ENCODE measurements at regions not wholly inside any gene's neighbourhood (a gene's known extent, or its start where the extent isn't known, plus 50 kb on each side); places are given as distances from the start of the nearest gene placed in this dataset.

DNA sequence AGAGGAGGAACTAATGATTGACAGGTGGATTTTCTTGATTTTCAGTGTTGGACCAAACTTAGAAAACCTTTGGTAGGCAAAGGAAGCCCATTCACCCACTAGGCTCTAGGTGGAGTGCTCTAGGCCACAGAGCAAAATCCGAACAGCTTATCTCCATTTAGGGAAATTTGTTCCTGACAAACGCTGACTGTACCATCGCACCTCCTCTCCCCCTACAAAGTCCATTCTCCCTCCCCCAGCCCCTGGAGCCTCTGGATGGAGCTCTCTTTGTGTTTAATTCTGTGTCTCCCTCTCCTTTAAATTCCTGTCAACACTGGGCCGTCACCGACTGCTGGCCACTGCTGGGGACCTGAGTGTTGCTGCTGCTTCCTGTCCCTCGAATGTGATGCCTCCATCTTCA is 350.1 kb upstream of the IRX2 start:
- BruUV-seq (replicated peaks), result no TSS peak
- Histone ChIP-seq H3K79me2 (ENCODE audit: control insufficient read depth, insufficient read depth, low read length) (no peaks in the 10 kb centered on the region), H3K27ac (ENCODE audit: control insufficient read depth, insufficient read depth) (no peak overlapping the region), H3K36me3 (ENCODE audit: control insufficient read depth in 2 of 2, insufficient read depth in 2 of 2, low read length in 1 of 2) (no peaks in the 10 kb centered on the region), H4K20me1 (ENCODE audit: control insufficient read depth, insufficient read depth) (no peaks in the 10 kb centered on the region), H3K9ac (ENCODE audit: control insufficient read depth, insufficient read depth, low read length) (no peak overlapping the region), H3K4me2 (ENCODE audit: control insufficient read depth, insufficient read depth) (no peak overlapping the region), H3K4me3 (no peak overlapping the region), H3K4me1 (ENCODE audit: control insufficient read depth, insufficient read depth, low read length) (no peaks in the 10 kb centered on the region), H2AFZ (ENCODE audit: control insufficient read depth, low read depth, low read length) (no peak overlapping the region), H3K27me3 (replicated peaks in 1 of 2; ENCODE audit: control insufficient read depth in 2 of 2, insufficient read depth in 2 of 2, low read length in 1 of 2) (no peaks in the 10 kb centered on the region), H3K9me3 (replicated peaks; ENCODE audit: control insufficient read depth, insufficient read depth, low read length) (no peaks in the 10 kb centered on the region; the same call in 2 of the 3 replicates)
- no peak for DNase-seq (ENCODE audit: low read depth, low spot score)
- CTCF ChIA-PET, result no interaction called here
- intact Hi-C loops (cut with micrococcal nuclease; ENCODE audit: unreplicated experiment) (no loop called here), in situ Hi-C loops (cut with MboI) (no loop called here)
- TF ChIP-seq IRF5 (IDR thresholded peaks at IDR 0.05; ENCODE audit: borderline replicate concordance) (no peak), MAX (IDR thresholded peaks at IDR 0.05; ENCODE audit: low read depth, low read length) (no peak), NBN (IDR thresholded peaks at IDR 0.05) (no peak), TCF7 (IDR thresholded peaks at IDR 0.05; ENCODE audit: borderline replicate concordance) (no peak), SMAD5 (IDR thresholded peaks at IDR 0.05; ENCODE audit: low read depth) (no peak), NRF1 (conservative IDR thresholded peaks at IDR 0.05; ENCODE audit: low read depth, low read length) (no peak)
- no peak for FAIRE-seq
- ATAC-seq, result no peak
- RAD21 ChIA-PET (ENCODE audit: unreplicated experiment), result no interaction called here
- POLR2A ChIA-PET, result no interaction called here
- SMC1A ChIA-PET (ENCODE audit: uncharacterized antibody, unreplicated experiment), result no interaction called here
- 18% methylated on average over 6 of the region's 6 CpGs for WGBS (ENCODE audit: insufficient coverage, insufficient replicate concordance, low lambda C conversion rate, missing lambda C conversion rate)

- no peaks in the 10 kb centered on the region for H3K79me2 ChIP-seq (ENCODE audit: control insufficient read depth, insufficient read depth, low read length)
- SMC1A ChIA-PET (ENCODE audit: uncharacterized antibody, unreplicated experiment), result no interaction called here
- no peaks in the 10 kb centered on the region for H3K36me3 ChIP-seq (ENCODE audit: control insufficient read depth in 2 of 2, insufficient read depth in 2 of 2, low read length in 1 of 2)
- BruUV-seq (replicated peaks), result no TSS peak
- POLR2A ChIA-PET, result no interaction called here
- in situ Hi-C loops (cut with MboI) (no loop called here), intact Hi-C loops (cut with micrococcal nuclease; ENCODE audit: unreplicated experiment) (no loop called here)
- no peak overlapping the region for H3K27ac ChIP-seq (ENCODE audit: control insufficient read depth, insufficient read depth)
- no peak overlapping the region for H2AFZ ChIP-seq (ENCODE audit: control insufficient read depth, low read depth, low read length)
- no peak for FAIRE-seq
- H3K4me2 ChIP-seq (ENCODE audit: control insufficient read depth, insufficient read depth), result no peak overlapping the region
- CTCF ChIA-PET, result no interaction called here
- TF ChIP-seq RAD51 (IDR thresholded peaks at IDR 0.05) (no peak), RB1 (IDR thresholded peaks at IDR 0.05; ENCODE audit: borderline replicate concordance) (no peak), JUND (IDR thresholded peaks at IDR 0.05; ENCODE audit: low read depth, low read length) (no peak)
- no peaks in the 10 kb centered on the region for H3K4me1 ChIP-seq (ENCODE audit: control insufficient read depth, insufficient read depth, low read length)
- no peak overlapping the region for H3K4me3 ChIP-seq
- 6% methylated on average over 12 of the region's 14 CpGs for WGBS (ENCODE audit: insufficient coverage, insufficient replicate concordance, low lambda C conversion rate, missing lambda C conversion rate)
- H3K27me3 ChIP-seq (replicated peaks in 1 of 2; ENCODE audit: control insufficient read depth in 2 of 2, insufficient read depth in 2 of 2, low read length in 1 of 2), result no peaks in the 10 kb centered on the region
- no peak for DNase-seq (ENCODE audit: low read depth, low spot score)
- H3K9ac ChIP-seq (ENCODE audit: control insufficient read depth, insufficient read depth, low read length), result no peak overlapping the region
- ATAC-seq, result no peak
- RAD21 ChIA-PET (ENCODE audit: unreplicated experiment), result no interaction called here
- H3K9me3 ChIP-seq (replicated peaks; ENCODE audit: control insufficient read depth, insufficient read depth, low read length), result no peaks in the 10 kb centered on the region; the same call in 2 of the 3 replicates
- H4K20me1 ChIP-seq (ENCODE audit: control insufficient read depth, insufficient read depth), result no peaks in the 10 kb centered on the region
Measured at GRCh38 chr5:3100921-3101551, 349.6 kb upstream of the IRX2 start.
